Activated CD8-positive, alpha-beta memory T cell treated with anti-CD3 and anti-CD28 coated beads, Interleukin-2, amount 50 U/mL, for 1 hour (primary cell): ENCODE measurements at regions not wholly inside any gene's neighbourhood (a gene's known extent, or its start where the extent isn't known, plus 50 kb on each side); places are given as distances from the start of the nearest gene placed in this dataset.
"Not testable (repeated sequence)": the region's sequence is repeated elsewhere in the genome, so short reads cannot be mapped to it uniquely, and the experiment has no call there.

Source experiments
- DNase-seq: peaks from one replicate; pipeline ENCODE4 v3.0.0-alpha.2; 2020; ENCODE audit errors: extremely low read depth

DNA sequence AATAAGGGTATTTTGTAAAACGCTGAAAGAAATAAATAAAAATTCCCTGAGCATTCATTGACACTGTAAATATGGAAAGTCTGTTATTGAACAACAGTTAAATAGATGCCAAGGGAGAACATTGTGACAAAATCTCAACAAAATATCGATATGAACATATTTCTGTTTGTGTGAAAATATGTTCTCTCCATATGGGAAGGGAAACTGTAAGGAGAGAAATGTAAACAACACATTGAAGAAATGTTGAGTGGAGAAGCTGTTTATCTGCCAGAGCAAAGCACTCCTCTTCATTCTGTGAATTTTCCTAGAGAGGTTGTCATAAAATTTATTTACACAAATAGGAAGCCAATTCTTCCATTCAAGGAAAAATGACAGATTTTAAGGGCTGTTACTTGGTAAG lies 57.1 kb upstream of the EOMES start:
- no peak for DNase-seq

DNA sequence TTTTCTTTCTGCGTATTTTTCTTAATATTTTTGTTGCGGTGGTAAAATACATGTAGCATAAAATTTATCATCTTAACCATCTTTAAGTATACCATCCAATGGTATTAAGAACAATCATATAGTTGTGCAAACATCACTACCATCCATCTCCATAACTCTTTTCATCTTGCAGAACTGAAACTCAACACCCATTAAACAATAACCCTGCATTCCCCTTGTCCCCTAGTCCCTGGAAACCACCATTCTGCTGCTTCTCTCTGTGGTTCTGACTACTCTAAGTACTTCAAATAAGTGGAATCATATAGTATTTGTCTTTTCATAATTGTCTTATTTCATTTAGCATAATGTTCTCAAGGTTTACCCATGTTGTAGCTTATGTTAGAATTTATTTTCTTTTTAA lies 67.3 kb upstream of the EOMES start:
- DNase-seq: no peak

DNA sequence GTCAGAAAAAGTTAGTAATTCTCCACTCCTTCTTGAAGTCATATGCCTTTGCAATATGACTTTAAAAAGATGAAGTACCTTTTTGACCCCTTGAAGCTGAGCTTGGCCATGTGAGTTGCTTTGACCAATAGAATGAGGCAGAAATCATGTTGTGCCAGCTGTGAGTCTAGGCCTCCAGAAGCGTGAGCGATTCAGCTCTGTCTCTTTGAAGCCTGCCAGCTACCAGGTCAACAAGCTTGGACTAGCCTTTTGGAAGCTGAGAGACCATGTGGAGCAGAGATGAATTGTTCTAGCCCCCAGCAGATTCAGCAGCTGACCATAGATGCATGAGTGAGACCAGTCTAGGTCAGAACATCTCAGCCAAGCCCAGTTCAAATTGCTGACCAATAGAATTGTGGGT lies 69.8 kb upstream of the EOMES start:
- DNase-seq: no peak

DNA sequence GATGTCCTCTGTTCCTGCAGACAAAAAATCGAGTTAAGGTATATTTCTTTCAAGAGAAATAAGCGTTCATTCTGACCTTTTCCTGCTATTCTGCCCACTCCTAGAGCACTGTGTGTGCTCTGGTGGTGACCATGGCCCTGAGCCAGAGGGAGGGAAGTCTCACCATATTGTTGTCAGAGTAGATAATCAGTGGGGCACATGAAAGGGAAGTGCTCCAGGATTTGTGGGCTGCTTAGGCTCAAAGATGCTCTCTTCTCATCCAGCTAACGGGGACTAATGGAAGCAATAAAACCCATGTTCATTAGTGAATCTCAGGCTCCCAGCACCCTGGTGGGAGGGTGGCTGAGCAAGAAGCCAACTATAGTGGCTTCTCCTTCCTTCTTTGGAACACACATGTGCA lies 70.7 kb upstream of the EOMES start:
- DNase-seq: no peak

GRCh38 chr3:27794211-27794610 lies 72.1 kb upstream of the EOMES start:
- no peak for DNase-seq

DNA sequence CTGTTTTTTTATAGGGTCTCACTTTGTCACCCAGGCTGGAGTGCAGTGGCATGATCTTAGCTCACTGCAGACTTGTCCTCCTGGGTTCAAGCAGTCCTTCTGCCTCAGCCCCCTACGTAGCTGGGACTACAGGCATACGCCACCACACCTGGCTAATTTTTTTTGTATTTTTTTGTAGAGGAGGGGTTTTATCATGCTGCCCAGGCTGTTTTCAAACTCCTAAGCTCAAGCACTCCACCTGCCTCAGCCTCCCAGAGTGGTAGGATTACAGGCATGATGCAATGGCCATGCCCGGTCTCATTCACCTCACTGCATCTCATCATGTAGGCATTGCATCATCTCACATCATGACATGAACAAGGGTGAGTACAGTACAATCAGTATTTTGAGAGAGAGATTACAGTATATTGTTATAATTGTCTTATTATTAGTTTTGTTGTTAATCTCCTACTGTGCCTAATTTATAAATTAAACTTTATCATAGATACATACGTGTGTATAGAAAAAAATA lies 74.3 kb upstream of the EOMES start:
- DNase-seq: no peak

DNA sequence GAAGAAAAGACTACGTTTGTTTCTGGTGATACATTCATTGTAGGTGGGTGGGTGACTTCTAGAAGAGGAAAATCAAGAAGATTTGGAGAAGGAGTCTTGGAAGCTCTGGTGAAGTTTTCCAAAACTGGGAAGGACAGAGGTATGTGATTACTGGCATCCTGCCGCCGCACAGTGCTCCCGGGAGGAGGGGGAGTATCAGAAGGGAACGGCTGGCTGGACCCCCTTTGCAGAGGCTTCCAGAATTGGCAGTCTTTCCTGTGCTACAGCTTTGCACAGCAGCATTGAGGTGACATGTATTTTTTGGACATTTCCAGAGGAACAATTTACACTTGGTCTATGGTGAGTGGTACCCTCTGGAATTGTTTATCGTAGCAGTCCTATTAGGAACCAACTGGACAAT lies 75.7 kb upstream of the EOMES start:
- no peak for DNase-seq

DNA sequence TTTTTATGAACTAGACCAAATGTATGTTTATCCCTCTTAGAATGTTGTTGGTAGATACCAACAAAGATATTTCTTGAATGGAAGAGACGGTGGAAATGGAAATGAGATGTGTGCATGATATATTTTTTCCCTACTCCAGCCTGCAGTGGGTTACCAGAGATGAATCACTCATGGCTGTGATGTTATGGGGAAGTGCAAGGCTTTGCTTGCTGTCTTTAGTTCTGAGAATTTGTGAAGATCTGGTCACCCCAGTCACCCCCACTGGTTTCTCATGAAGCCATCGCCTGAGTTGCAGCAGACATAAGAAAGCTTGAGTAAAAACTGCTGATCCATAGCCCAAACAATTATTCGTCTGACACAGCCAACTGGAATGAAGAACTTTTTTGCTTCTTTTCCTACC lies 78.1 kb upstream of the EOMES start:
- DNase-seq: no peak

DNA sequence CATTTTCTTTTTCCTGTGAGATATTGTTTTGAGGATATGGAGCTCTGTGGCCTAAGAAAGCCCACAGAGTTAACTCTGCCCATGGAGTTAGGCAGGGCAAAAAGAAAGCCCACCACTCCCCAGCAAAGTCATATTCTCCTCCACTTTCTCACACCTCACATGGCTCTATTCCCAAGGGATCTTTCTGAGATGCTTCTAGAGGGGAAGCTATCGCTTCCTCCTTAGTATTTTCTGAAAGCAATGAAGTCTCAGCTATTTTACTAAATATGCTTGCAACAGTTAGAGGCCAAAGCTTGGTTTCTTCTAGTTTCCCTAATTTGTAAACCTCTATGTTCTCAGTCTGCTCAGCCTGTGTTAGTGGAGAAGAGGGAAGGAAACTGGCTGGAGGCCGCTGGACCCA lies 80.3 kb upstream of the EOMES start:
- no peak for DNase-seq

DNA sequence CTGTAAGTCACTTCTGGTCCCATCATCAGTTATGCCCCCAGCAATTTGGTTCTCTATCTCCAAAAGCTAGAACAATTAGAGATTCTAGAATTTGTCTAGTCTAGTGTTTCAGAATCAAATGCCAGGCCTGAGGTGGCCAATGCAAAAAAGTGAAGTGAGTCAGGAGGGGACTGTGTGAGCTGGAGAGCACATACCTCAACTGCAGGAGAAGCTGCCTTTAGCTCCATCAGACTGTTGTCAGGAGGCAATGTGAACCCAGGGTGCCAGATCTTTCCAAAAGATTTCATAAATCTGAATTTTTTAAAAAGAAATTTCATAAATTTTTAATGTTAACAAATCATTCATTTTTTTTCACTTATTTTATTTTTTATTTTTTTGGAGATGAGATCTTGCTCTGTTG lies 80.7 kb upstream of the EOMES start:
- DNase-seq: no peak

DNA sequence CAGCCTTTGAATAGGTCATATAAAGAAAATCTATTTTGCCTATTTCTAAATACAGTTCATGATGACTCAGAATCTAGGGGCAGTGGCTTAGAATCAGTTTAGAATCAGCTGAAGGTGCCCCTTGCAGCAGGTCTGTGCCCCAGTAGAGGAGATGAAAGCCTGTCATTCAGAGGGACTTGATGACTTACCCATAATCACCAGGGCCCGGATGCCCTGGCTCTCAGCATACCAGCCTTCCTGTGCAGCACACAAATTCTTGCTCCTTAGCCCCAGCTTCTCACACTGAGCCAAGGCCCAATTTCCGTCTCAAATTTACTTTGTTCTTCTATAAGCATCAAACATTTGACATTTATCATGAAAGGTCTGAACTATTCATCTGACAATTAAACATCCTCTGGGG lies 83.2 kb upstream of the EOMES start:
- DNase-seq: no peak

DNA sequence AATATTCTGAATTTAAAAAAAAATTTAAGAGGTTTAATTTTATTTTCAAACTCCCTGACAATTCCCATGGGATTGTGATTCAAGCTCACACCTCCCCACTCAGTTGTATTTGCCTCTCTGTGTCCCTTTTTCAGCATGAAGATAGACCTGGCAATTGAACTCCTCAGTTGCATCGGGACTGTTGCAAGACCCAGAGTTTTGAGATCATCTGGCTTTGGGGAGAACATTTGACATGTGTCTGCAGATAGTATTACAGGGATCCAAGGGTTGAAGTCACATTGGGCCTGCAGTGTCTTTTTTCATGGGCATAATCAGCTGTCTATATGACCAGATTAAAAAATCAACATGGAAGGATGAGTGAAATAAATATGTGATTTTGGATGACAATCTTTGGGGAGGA lies 91.1 kb upstream of the EOMES start:
- DNase-seq: no peak

GRCh38 chr3:27821609-27822008 lies 99.5 kb upstream of the EOMES start:
- not testable (repeated sequence) for DNase-seq

DNA sequence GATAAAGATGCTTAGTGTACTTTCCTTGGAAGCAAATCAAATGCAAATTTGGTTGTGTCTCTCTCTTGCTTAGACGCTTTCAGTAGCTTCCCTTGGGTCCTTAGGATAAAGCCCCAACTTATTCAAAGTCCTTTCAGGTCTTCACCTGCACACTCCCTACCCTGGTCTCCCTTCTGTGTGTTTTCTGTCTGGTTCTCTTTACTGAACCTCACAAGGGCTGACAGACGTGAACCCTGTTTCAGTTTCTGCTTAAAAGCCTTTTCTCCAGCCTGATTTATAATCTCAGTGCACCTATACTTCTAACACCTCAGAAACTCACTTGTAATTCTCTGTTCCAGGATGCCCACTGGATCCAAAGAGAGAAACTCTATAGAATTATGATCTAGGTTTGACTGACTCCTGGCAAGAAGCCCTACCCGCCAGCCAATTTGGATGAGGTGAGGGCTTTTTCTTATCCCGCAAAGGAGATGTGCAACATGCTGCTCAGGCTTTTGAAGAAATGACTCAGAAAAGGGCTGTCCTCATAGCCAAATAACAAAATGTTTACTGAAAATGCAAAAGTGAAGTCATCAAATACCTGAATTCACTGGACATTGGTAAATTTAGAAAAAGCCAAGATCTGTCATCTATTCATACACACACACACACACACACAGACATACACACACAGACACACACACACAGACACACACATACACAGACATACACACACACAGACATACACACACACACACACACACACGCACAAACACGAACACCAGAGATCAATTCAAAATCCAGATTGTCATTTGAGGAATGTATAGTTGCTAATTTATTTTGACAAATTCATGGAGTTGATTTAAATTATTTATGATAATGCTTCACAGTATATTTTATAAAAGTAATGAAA lies 102.4 kb upstream of the EOMES start:
- no peak for DNase-seq

GRCh38 chr3:27826448-27826847 lies 104.3 kb upstream of the EOMES start:
- DNase-seq: no peak

GRCh38 chr3:27827041-27827440 lies 104.9 kb upstream of the EOMES start:
- no peak for DNase-seq

GRCh38 chr3:27840807-27841594 lies 118.9 kb upstream of the EOMES start:
- DNase-seq: no peak

GRCh38 chr3:27844052-27844675 lies 122.0 kb upstream of the EOMES start:
- DNase-seq: no peak

- no peak for DNase-seq
These were observed 125.6 kb upstream of the EOMES start for GRCh38 chr3:27847697-27848096.

DNA sequence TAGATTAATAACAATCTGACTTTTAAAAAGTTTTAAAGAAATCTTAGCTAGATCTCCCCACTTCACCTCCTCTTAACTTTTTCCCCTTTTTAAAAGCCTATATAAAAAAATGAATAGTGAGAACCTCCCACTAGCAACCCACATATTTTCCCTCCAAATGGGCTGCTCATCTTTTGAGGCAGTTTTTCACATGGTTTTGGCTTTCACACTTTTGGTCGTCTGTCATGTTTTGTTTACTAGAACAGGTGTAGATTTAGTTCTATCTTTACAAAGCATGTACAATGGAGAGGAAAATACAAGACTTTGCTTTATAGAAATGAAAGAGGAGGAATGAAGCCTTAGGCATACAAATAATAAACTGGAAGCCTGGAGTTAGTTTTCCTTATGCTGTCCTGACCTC lies 126.7 kb upstream of the EOMES start:
- DNase-seq: no peak

GRCh38 chr3:27859821-27860220 lies 137.7 kb upstream of the EOMES start:
- DNase-seq: no peak
